ENCODE measurements at regions not wholly inside any gene's neighbourhood (a gene's known extent, or its start where the extent isn't known, plus 50 kb on each side); places are given as distances from the start of the nearest gene placed in this dataset.

GRCh38 chr1:221227872-221228337 is 348.7 kb downstream of the HLX start:
- no peak for TF ChIP-seq CTCF (optimal IDR thresholded peaks at IDR 0.05 in 1 of 3, IDR thresholded peaks at IDR 0.05 in 1 of 3, conservative IDR thresholded peaks at IDR 0.05 in 1 of 3; ENCODE audit: extremely low read depth in 1 of 3, insufficient read depth in 2 of 3, low read length in 3 of 3)
- TF ChIP-seq EZH2 (IDR thresholded peaks at IDR 0.05; ENCODE audit: low read length) = no peak
